Lower leg skin (tissue), 4 donors: ENCODE measurements at regions not wholly inside any gene's neighbourhood (a gene's known extent, or its start where the extent isn't known, plus 50 kb on each side); places are given as distances from the start of the nearest gene placed in this dataset.

ENCODE experiments used
- DNase-seq, 2 donors: peaks; one replicate each; pipeline ENCODE4 v3.0.0-alpha.2; 2019; ENCODE audit warnings: low spot score in 2 of 2
- H3K4me3 ChIP-seq: fragments of 200-600 bp; sonication (generic); 2 replicates; pipeline ENCODE4 v1.5.1; 2017; ENCODE audit warnings: mild to moderate bottlenecking, low read depth; ENCODE audit not compliant: poor library complexity, severe bottlenecking
- POLR2A ChIP-seq, 2 donors: fragments of 450-650 bp; IDR thresholded peaks; one replicate each; pipeline ENCODE4 v1.6.1; 2016 to 2017; ENCODE audit warnings: antibody characterized with exemption in 2 of 2, mild to moderate bottlenecking in 1 of 2, moderate library complexity in 1 of 2
- WGBS, 2 donors: methylation state at CpG; one replicate each; pipeline ENCODE4 v1.1.5; 2018; 5-methylcytosine and 5-hydroxymethylcytosine counted together
- intact Hi-C: fragments of 100-400 bp; cut with DNase I; formaldehyde crosslinking; loops from one replicate; pipeline ENCODE4 v1.15.0; 2023; ENCODE audit warnings: low total_unique reads
- TF ChIP-seq, protein P1 (sequence below), 3 donors: fragments of 450-650 bp; IDR thresholded peaks; one replicate each; pipeline ENCODE4 v1.5.1; 2016; ENCODE audit warnings: antibody characterized with exemption in 3 of 3, mild to moderate bottlenecking in 3 of 3, moderate library complexity in 2 of 3

DNA sequence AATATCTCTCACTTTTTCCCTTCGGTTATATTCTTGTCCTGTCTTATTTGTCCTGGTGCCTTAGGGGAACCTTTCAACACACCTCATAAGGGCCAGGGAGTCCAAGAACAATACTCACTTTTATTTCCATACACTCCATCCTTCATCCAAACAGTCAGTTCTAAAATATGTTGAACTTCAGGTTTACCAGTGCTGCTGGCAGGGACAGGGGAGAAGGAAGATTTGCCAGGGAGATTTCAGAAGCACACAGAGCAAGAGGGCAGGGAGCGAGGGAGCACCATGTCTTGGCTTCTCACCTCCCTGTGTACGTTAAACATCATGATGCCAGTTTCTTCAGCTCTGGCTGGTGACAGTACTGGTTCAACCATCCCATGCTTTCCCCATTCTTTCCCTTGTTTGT is 631.1 kb upstream of the FAT1 start:
- intact Hi-C loops, result no loop called here
- DNase-seq, result peak in 1 of 2 donors; percentile 24
- TF ChIP-seq, protein P1, sequence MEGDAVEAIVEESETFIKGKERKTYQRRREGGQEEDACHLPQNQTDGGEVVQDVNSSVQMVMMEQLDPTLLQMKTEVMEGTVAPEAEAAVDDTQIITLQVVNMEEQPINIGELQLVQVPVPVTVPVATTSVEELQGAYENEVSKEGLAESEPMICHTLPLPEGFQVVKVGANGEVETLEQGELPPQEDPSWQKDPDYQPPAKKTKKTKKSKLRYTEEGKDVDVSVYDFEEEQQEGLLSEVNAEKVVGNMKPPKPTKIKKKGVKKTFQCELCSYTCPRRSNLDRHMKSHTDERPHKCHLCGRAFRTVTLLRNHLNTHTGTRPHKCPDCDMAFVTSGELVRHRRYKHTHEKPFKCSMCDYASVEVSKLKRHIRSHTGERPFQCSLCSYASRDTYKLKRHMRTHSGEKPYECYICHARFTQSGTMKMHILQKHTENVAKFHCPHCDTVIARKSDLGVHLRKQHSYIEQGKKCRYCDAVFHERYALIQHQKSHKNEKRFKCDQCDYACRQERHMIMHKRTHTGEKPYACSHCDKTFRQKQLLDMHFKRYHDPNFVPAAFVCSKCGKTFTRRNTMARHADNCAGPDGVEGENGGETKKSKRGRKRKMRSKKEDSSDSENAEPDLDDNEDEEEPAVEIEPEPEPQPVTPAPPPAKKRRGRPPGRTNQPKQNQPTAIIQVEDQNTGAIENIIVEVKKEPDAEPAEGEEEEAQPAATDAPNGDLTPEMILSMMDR (IDR thresholded peaks at IDR 0.05), result no peak
- TF ChIP-seq POLR2A (IDR thresholded peaks at IDR 0.05), result no peak
- 38 to 40% methylated on average over 3 of the region's 3 CpGs for WGBS, 2 donors
- H3K4me3 ChIP-seq, result no peak overlapping the region

DNA sequence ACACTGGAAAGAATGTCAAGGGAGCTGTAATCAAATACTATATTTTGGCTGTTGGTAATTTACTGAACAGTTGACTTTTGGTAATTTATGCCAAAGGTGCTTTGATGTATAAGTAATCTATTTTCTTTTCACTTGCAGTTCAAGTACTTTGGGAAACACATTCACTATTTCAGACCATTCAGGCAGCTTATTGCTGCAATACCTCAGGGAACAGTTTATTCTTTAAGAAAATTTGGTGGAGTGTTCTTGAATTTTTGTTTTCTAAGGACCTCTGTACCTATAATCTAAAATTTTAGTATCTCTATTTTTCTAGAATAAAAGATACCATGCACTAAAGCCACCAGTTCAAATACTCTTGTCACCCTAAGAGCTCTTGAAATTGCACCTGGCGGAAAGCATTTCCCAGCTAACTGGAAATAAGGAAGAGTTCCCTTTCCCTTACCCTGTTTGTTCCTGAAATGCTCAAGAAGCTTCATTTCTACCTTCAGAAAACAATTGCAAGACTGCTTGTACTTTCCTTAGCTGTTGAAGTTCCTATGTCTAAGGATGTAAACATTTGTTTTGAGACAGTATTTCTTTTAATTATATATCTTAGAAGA is 633.5 kb upstream of the FAT1 start:
- 91 to 98% methylated on average over 1 of the region's 1 CpG for WGBS, 2 donors
- no peak for DNase-seq
- intact Hi-C loops, result no loop called here
- no peak overlapping the region for H3K4me3 ChIP-seq
- no peak for TF ChIP-seq POLR2A (IDR thresholded peaks at IDR 0.05)
- TF ChIP-seq, protein P1 (IDR thresholded peaks at IDR 0.05), result no peak

DNA sequence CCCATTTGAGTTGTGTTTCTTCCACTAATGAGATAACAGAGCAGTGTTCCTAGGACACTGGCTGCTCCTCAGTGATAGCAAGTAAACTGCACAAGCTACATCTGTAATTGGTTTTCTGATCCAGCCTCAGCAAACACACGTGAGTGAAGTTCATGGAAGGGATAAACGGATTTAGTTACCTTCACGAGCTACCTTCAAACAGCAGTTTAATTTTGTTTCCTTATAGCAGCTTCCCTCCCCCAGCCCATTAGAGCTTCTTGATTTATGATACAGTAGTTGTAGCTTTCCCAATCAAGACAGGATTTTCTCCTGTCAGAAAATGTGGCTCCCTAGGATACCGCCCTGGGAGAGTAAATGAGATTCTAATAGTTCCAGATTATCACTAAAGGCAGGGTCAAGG is 634.2 kb upstream of the FAT1 start:
- no peak for DNase-seq
- WGBS, 2 donors, result 71 to 77% methylated on average over 4 of the region's 4 CpGs
- TF ChIP-seq, protein P1 (IDR thresholded peaks at IDR 0.05), result no peak
- no peak for TF ChIP-seq POLR2A (IDR thresholded peaks at IDR 0.05)
- H3K4me3 ChIP-seq, result no peak overlapping the region
- intact Hi-C loops, result no loop called here

DNA sequence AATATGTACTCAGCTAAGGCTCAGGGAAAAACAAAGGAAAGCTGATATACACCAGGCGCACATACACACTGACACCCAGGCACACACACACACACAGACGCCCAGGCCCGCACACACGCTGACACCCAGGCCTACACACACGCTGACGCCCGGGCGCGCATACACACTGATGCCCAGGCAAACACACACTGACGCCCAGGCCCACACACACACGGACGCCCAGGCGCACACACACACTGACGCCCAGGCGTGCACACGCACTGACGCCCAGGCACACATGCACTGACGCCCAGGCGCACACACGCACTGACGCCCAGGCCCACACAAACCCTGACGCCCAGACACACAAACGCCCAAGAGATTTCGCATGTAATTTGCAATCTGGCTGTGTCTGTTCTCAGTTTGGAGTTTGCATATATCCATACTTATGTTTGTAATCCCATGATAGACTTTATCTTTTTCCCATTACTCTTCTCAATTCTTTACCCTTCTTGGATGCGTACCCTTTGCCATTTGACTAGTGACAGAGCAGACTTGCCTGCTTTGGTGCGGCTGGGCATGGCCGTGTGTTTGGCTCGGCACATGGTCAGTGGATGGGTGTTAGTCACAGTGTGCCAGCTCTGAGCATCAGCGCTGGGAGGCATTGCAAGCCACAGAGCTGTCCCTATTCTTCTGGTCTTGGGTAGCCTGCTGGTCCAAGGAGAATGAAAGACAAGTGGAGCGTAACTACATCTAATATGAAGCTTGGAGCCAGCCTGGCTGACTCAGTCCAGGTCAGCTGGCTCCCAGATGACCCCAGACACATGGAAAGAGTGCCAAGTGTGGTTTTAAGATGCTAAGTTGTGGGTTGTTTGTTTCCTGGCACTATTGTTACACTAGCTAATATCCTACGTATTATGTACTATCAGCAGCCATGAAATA is 632.4 kb upstream of the ZFP42 start:
- H3K4me3 ChIP-seq, result no peak overlapping the region
- WGBS, 2 donors, result 91% methylated on average over 31 of the region's 31 CpGs
- no peak for DNase-seq
- intact Hi-C loops, result no loop called here
- TF ChIP-seq POLR2A (IDR thresholded peaks at IDR 0.05), result no peak
- TF ChIP-seq, protein P1 (IDR thresholded peaks at IDR 0.05), result no peak

DNA sequence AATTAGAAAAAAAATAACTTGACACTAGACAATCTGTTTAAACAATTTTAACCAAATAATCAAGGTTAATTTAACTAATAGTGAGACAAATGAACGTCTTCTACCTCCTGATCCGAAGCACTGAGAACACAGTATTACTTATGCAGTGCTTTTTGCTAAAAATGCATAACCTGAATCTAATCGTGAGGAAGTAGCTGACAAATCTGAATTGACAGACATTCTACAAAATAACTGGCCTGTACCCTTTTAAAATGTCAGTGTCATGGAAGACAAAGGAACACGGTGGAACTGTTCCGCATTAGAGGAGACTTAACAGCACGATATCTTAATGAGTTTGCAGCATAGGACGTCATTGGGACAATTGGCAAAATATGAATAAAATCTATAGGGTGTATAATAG is 631.2 kb upstream of the ZFP42 start:
- no peak for DNase-seq
- no peak overlapping the region for H3K4me3 ChIP-seq
- 82 to 91% methylated on average over 7 of the region's 7 CpGs for WGBS, 2 donors
- TF ChIP-seq, protein P1 (IDR thresholded peaks at IDR 0.05), result no peak
- no peak for TF ChIP-seq POLR2A (IDR thresholded peaks at IDR 0.05)
- intact Hi-C loops, result no loop called here
